Left colon (tissue), 2 donors: ENCODE measurements at regions not wholly inside any gene's neighbourhood (a gene's known extent, or its start where the extent isn't known, plus 50 kb on each side); places are given as distances from the start of the nearest gene placed in this dataset.

ENCODE experiments used
- ATAC-seq: fragments of 200-7000 bp; cut with Tn5 transposase; one replicate; pipeline ENCODE4 v1.9.1; 2020; ENCODE audit warnings: mild to moderate bottlenecking, moderate library complexity
- DNase-seq, 2 donors: peaks; one replicate each; pipeline ENCODE4 v3.0.0-alpha.2; 2020
- intact Hi-C, 2 donors: fragments of 100-400 bp; cut with DNase I in 1 of 2; cut with micrococcal nuclease in 1 of 2; formaldehyde crosslinking; loops; one replicate each; pipeline versions ENCODE4 v1.11.2 to v1.14.0; 2022; cut with DNase I, micrococcal nuclease
- donor health status: DM: no; HTN: no; CAD: no.
- donor health status: DM: yes; HTN: yes; CAD: no.

DNA sequence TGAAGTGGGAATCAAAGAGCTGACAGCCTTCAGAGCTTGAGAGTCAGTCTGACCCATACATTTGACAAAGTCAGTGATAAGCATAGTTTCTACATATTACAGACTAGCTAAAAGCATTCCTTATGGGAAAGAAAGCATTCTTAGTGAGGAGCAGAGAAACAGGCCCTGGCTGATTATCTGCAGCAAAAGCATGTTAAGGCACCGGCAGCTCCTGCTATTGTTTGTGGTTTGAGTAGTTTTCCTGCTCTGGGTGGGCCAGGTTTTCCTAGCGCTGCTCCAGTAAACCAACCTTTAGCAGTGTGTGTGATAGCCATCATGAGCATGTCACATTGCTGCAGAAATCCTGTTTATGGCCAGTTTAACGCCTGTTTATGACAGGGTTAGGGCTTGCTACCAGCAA is 51.6 kb upstream of the WDR1 start:
- no peak for DNase-seq
- ATAC-seq, result peak; percentile 42
- intact Hi-C loops, result no loop called here

DNA sequence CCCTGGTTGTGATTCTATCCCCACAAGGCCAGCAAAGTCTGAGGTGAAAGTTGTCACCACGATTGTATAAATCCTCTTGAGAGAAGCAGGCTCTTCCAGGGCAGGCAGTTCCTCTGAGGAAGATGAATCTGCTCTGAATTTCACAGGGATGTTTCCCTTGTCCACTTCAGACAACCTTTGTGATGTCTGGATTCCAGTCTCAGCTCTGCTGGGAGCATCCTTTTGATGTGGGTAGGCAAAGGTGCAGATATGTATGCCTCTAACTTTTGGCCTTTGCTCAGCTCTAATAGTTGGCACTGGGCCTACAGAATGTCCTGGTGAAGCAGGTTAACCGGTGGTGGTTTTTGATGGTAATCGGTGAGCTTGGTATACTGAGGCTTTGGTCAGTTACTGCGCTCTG is 50.6 kb upstream of the WDR1 start:
- ATAC-seq (no peak), DNase-seq (no peak)
- intact Hi-C loops, result no loop called here
